ENCODE measurements at regions not wholly inside any gene's neighbourhood (a gene's known extent, or its start where the extent isn't known, plus 50 kb on each side); places are given as distances from the start of the nearest gene placed in this dataset.
"Not testable (repeated sequence)": the region's sequence is repeated elsewhere in the genome, so short reads cannot be mapped to it uniquely, and the experiment has no call there.

- H3K4me3 ChIP-seq: peak overlapping the region in 1 of 2 donors; percentile 14
These were observed 76.6 kb upstream of the HGF start for GRCh38 chr7:81846398-81846797.

GRCh38 chr7:81845744-81846241 is 75.9 kb upstream of the HGF start:
- Histone ChIP-seq H3K27me3 (no peaks in the 10 kb centered on the region), H3K9me3 (no peaks in the 10 kb centered on the region), H3K27ac (no peak overlapping the region), H3K36me3 (no peaks in the 10 kb centered on the region), H3K4me3 (peak overlapping the region in 1 of 2 donors; percentile 14), H3K4me1 (no peaks in the 10 kb centered on the region)
- no peak for DNase-seq (ENCODE audit: low spot score)
- TF ChIP-seq, protein P1, sequence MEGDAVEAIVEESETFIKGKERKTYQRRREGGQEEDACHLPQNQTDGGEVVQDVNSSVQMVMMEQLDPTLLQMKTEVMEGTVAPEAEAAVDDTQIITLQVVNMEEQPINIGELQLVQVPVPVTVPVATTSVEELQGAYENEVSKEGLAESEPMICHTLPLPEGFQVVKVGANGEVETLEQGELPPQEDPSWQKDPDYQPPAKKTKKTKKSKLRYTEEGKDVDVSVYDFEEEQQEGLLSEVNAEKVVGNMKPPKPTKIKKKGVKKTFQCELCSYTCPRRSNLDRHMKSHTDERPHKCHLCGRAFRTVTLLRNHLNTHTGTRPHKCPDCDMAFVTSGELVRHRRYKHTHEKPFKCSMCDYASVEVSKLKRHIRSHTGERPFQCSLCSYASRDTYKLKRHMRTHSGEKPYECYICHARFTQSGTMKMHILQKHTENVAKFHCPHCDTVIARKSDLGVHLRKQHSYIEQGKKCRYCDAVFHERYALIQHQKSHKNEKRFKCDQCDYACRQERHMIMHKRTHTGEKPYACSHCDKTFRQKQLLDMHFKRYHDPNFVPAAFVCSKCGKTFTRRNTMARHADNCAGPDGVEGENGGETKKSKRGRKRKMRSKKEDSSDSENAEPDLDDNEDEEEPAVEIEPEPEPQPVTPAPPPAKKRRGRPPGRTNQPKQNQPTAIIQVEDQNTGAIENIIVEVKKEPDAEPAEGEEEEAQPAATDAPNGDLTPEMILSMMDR (IDR thresholded peaks at IDR 0.05): no peak

More at GRCh38 chr7:81846398-81846797, 76.6 kb upstream of the HGF start:
- Histone ChIP-seq H3K27me3 (no peaks in the 10 kb centered on the region), H3K27ac (no peak overlapping the region), H3K36me3 (no peaks in the 10 kb centered on the region), H3K4me1 (no peaks in the 10 kb centered on the region), H3K9me3 (no peaks in the 10 kb centered on the region)
- TF ChIP-seq, protein P1 (IDR thresholded peaks at IDR 0.05): no peak
- no peak for DNase-seq (ENCODE audit: low spot score)

GRCh38 chr7:81843657-81844056 is 73.8 kb upstream of the HGF start:
- H3K9me3 ChIP-seq; H3K27ac ChIP-seq; DNase-seq (ENCODE audit: low spot score); H3K4me3 ChIP-seq; H3K36me3 ChIP-seq; H3K4me1 ChIP-seq; H3K27me3 ChIP-seq: not testable (repeated sequence)

DNA sequence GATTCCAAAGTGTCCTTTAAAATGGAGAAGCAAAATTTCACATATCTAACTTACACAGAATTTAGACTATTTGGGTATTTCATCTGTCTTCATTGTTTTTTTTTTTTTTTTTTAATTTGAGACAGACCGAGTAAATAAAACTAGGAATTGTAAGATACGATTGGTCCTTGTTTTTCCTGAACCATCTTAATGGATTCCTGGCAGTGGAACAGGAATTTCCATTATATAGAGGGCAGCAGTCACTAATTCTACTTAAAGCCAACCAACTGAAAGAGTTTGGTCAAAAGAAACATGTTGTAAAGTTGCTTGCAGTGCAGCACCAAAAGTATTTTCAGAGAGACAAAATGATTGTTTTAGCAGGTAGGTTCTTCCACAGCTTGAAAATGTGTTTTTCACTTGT is 72.5 kb upstream of the HGF start:
- no peaks in the 10 kb centered on the region for H3K27me3 ChIP-seq
- no peak overlapping the region for H3K4me3 ChIP-seq
- H3K9me3 ChIP-seq: no peaks in the 10 kb centered on the region
- H3K4me1 ChIP-seq: no peaks in the 10 kb centered on the region
- TF ChIP-seq, protein P1 (IDR thresholded peaks at IDR 0.05): no peak
- H3K36me3 ChIP-seq: no peaks in the 10 kb centered on the region
- no peak for DNase-seq (ENCODE audit: low spot score)
- no peak overlapping the region for H3K27ac ChIP-seq

GRCh38 chr7:81839708-81840369 is 70.0 kb upstream of the HGF start:
- H3K36me3 ChIP-seq: no peaks in the 10 kb centered on the region
- H3K4me1 ChIP-seq: no peaks in the 10 kb centered on the region
- H3K9me3 ChIP-seq: no peaks in the 10 kb centered on the region
- no peaks in the 10 kb centered on the region for H3K27me3 ChIP-seq
- no peak overlapping the region for H3K4me3 ChIP-seq
- no peak for DNase-seq (ENCODE audit: low spot score)
- no peak overlapping the region for H3K27ac ChIP-seq
- TF ChIP-seq, protein P1 (IDR thresholded peaks at IDR 0.05): no peak

- H3K4me3 ChIP-seq: no peak overlapping the region
- H3K36me3 ChIP-seq: no peaks in the 10 kb centered on the region
- H3K4me1 ChIP-seq: no peaks in the 10 kb centered on the region
- H3K9me3 ChIP-seq: peaks cover 5 to 16% of the 10 kb centered on the region in 2 donors
- DNase-seq (ENCODE audit: low spot score): no peak
- H3K27ac ChIP-seq: no peak overlapping the region
- H3K27me3 ChIP-seq: no peaks in the 10 kb centered on the region
- TF ChIP-seq, protein P1 (IDR thresholded peaks at IDR 0.05): no peak
These were observed 63.6 kb upstream of the HGF start for GRCh38 chr7:81833401-81833800.
